ENCODE measurements at regions not wholly inside any gene's neighbourhood (a gene's known extent, or its start where the extent isn't known, plus 50 kb on each side); places are given as distances from the start of the nearest gene placed in this dataset.

DNA sequence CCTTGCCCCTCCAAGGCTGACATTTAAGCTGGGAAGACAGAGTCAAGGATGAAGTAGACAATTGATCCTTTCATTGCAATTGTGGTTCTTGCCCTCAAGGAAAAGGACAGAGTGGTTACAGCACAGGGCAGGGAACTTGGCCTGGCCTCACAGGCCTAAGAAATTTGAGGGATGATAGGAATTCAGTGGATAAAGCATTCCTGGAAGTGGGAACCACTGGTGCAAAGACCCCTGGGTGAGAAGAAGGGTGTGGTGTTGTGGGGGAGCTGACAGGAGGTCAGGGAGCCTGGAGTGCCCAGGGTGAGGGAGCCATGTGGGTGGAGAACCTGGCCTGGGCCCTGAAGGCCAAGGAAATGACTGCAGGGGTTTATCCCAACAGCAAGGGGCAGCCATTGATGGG is 287.4 kb downstream of the UACA start:
- DNase-seq (ENCODE audit: low spot score in 2 of 2, unreplicated experiment in 2 of 2): no peak
- H3K9me3 Mint-ChIP-seq: no peaks in the 10 kb centered on the region
- H3K4me3 Mint-ChIP-seq: no peak overlapping the region
- H3K27ac Mint-ChIP-seq: no peak overlapping the region
- H3K36me3 Mint-ChIP-seq: no peaks in the 10 kb centered on the region
- TF ChIP-seq, protein P1, sequence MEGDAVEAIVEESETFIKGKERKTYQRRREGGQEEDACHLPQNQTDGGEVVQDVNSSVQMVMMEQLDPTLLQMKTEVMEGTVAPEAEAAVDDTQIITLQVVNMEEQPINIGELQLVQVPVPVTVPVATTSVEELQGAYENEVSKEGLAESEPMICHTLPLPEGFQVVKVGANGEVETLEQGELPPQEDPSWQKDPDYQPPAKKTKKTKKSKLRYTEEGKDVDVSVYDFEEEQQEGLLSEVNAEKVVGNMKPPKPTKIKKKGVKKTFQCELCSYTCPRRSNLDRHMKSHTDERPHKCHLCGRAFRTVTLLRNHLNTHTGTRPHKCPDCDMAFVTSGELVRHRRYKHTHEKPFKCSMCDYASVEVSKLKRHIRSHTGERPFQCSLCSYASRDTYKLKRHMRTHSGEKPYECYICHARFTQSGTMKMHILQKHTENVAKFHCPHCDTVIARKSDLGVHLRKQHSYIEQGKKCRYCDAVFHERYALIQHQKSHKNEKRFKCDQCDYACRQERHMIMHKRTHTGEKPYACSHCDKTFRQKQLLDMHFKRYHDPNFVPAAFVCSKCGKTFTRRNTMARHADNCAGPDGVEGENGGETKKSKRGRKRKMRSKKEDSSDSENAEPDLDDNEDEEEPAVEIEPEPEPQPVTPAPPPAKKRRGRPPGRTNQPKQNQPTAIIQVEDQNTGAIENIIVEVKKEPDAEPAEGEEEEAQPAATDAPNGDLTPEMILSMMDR (IDR thresholded peaks at IDR 0.05; ENCODE audit: unreplicated experiment): no peak
- H3K27me3 Mint-ChIP-seq (ENCODE audit: low read depth): peaks cover 37% of the 10 kb centered on the region
- H3K4me1 Mint-ChIP-seq: peaks cover 40% of the 10 kb centered on the region

DNA sequence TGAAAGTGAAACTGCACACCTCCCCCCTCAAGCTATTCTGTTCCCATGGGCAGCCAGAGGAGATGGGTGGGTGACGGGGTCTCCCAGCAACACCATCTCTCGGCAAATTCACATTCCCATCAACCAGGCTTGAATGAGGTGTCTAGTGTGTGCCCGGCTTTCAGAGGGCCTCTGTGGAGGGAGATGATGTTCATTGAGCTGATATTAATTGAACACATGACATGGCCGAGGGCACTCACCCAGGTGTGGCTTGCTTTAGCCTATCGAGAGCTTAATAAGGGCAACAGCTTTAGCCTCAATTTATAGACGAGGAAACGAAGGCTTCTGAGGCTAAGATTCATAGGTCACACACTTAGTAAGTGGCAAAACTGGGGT is 288.0 kb downstream of the UACA start:
- Mint-ChIP-seq H3K4me1 (peaks cover 40% of the 10 kb centered on the region), H3K4me3 (no peak overlapping the region), H3K27me3 (ENCODE audit: low read depth) (peaks cover 34% of the 10 kb centered on the region), H3K27ac (no peak overlapping the region), H3K36me3 (no peaks in the 10 kb centered on the region), H3K9me3 (no peaks in the 10 kb centered on the region)
- TF ChIP-seq, protein P1 (IDR thresholded peaks at IDR 0.05; ENCODE audit: unreplicated experiment): no peak
- no peak for DNase-seq (ENCODE audit: low spot score in 2 of 2, unreplicated experiment in 2 of 2)

DNA sequence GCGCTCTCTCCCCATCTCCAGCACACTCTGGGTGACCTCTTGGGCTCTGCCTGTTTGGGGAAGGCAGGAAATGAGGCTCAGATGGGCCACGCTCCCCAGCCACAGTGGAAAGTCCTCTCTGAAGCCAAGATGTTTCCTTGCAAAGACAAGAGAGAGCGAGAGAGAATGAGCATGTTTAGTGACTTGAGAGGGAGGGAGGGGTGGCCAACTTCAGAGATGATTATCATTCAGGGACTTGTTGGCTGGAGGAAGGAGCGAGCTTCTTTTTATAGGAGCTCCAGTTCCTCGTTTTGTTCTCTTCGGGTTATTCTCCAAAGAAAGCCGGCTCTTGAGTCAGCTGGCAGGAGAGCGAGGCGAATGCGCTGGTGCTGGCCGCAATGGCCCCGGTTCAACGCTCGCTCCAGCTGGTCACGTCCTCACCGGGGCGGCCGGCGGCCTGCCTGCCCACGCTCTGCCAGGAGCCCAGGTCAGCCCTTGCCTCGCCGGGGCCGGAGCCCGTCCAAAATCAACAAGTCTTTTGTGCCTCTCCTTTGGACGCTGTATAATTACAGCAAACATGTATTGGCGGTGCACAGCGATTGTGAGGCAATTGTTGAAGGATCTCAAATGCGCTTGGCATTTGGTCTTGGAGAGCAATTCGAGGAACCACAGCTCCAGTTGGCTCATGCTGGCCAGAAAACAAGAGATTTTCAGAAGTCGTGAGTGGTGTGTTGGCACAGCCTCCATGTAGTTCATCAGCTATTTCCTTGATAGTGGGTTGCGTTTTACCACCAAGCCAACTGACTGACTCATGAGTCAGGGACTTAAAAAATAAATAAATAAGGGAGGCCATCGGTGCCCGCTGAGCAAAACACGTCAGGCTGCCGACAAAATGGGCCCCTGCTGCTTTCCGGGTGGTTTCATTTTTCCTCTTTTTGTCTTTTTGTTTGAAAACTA is 288.6 kb downstream of the UACA start:
- Mint-ChIP-seq H3K27me3 (ENCODE audit: low read depth) (peaks cover 33% of the 10 kb centered on the region), H3K4me3 (no peak overlapping the region), H3K27ac (peak overlapping the region; percentile 41), H3K36me3 (no peaks in the 10 kb centered on the region), H3K9me3 (no peaks in the 10 kb centered on the region), H3K4me1 (peaks cover 46% of the 10 kb centered on the region)
- TF ChIP-seq, protein P1 (IDR thresholded peaks at IDR 0.05; ENCODE audit: unreplicated experiment): no peak
- DNase-seq (ENCODE audit: low spot score in 2 of 2, unreplicated experiment in 2 of 2): no peak

DNA sequence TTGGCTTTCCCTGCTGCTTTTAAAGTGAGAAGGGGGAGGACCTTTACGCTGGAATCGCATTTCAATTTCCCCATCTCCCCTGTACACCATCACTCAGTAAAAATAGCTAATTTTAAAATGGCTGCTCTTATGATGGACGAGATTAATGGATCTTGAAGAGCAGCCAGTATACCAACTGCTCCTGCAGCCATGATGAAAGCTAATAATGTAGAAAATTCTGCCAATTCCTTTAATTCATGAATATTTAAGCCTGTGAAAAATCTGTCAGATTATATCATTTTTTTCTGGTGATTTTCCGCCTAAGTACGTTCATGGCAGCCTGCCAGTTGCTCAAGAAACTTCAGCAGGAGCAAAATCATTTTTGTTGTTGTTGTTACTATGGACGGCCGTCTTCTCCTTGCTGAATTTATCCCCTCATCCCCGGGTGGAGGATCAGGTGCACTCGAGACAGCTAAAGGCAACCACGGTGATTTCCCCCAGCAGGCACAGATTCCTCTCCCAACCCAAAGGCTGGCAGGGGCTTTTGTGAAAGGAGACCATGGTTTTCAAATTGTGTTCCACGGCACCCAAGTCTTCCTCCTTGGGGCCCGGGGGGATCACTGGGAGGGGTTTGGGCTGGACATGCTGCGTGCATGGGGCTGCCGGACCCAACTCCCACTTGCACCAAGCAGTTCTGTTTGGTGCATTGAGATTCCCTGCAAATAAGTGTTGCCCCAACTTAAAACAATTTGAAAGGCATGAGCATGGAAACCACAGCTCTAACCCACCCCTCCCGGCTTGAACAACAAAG is 289.6 kb downstream of the UACA start:
- Mint-ChIP-seq H3K4me3 (no peak overlapping the region), H3K27ac (peak overlapping the region; percentile 64), H3K36me3 (no peaks in the 10 kb centered on the region), H3K4me1 (peaks cover 47% of the 10 kb centered on the region), H3K9me3 (no peaks in the 10 kb centered on the region), H3K27me3 (ENCODE audit: low read depth) (peaks cover 39% of the 10 kb centered on the region)
- no peak for DNase-seq (ENCODE audit: low spot score in 2 of 2, unreplicated experiment in 2 of 2)
- TF ChIP-seq, protein P1 (IDR thresholded peaks at IDR 0.05; ENCODE audit: unreplicated experiment): no peak

DNA sequence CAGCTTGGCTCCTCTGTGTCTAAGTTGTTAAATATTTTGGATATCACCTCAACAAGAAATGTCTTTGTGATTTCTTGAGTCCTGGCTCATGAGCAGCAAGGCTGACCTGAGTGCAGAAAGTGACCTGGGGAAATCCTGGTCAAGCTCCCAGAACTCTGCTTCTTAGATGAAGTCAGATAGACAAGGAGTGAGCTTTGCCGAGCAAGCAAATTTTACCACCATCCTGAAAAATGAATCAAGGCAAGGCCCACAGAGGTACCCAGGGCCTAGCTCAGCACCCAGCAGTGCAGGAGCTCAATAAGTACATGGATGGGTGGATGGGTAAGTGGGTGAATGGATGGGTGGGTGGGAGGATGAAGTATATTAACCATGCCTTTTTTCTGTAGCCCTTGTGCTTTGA is 291.8 kb downstream of the UACA start:
- no peak for DNase-seq (ENCODE audit: low spot score in 2 of 2, unreplicated experiment in 2 of 2)
- H3K27me3 Mint-ChIP-seq (ENCODE audit: low read depth): peaks cover 36% of the 10 kb centered on the region
- no peak overlapping the region for H3K27ac Mint-ChIP-seq
- H3K4me1 Mint-ChIP-seq: peaks cover 38% of the 10 kb centered on the region
- no peaks in the 10 kb centered on the region for H3K36me3 Mint-ChIP-seq
- no peak overlapping the region for H3K4me3 Mint-ChIP-seq
- TF ChIP-seq, protein P1 (IDR thresholded peaks at IDR 0.05; ENCODE audit: unreplicated experiment): no peak
- H3K9me3 Mint-ChIP-seq: no peaks in the 10 kb centered on the region
